SHP77 (cell line): ENCODE measurements at regions not wholly inside any gene's neighbourhood (a gene's known extent, or its start where the extent isn't known, plus 50 kb on each side); places are given as distances from the start of the nearest gene placed in this dataset.
"Not testable (repeated sequence)": the region's sequence is repeated elsewhere in the genome, so short reads cannot be mapped to it uniquely, and the experiment has no call there.

Experiments used
- DNase-seq, 2 experiments: peaks; one replicate each; lab custom pipeline; 2025; lab: John Stamatoyannopoulos, UW

DNA sequence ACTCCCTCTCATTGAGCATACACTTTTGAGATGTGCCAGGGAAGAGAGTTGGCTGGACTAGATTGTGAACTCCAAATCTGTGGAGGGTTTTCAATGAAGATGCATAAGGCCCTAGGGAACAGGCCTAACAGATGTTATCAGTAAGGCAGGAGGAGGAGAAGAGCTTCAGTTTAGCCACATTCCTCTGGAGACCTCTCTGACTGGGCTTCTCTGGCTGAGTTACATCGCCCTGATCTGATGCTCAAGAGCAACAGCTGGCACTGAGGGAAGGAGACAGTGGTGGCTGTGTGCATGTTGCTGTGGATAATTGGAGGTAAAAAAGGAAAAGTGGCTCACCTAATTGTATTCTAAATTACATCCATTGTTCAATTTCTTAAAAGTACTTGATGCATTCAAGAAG lies 206.4 kb upstream of the CFAP20DC start:
- no peak for DNase-seq

DNA sequence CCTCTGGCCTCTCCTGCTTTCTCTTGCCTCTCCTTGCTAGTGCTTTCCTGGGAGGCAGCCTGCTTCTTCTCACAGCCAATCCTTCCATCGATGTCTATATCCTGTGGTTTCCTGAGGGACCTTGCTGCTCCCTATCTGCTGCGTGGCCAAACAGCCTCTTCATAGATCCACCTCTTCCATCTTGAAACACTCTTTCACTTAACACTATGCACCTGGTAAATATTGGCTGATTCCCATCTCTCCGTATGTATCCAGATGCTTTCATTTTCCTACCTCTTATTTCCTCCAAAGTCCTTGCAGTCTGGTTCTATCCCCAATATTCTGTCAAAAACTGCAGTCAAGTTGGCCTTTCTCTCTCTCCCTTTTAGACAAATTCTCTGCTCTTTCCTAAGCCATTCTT lies 205.2 kb upstream of the CFAP20DC start:
- DNase-seq, result no peak

DNA sequence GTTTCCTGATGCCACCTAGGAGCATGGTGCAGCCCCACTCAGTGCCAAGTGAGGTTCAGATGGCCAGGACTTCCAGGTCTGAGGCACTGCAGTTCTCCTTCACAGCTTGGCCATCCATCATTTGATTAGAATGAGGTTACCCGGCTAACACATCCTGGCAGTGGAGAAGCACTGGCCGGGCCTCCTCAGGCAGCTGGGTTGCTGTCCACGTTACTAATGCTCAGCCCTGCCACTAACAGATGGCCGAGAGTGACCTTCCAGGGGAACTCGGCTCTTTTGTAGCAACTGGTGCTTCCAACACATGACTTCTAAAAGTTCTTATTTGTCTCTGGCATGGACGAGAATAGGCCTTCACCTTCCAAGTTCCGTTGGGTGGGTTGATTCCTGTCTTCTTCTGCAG lies 204.6 kb upstream of the CFAP20DC start:
- DNase-seq, result no peak

DNA sequence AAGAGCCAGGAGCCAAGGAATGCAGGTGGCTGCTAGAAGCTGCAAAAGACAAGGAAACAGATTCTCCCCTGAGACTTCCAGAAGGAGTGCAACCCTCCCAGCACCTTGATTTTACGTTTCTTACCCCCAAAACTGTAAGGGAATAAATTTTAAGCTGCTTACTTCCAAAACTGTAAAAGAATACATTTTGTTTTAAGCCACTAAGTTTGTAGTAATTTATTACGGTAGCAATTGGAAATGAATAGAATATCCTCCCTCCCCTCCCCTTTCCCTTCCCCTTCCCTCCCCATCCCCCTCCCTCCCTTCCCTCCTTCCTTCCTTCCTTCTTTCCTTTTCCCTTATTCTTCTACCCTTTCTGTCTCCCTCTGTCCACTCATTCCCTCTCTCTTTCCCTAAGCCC lies 203.7 kb upstream of the CFAP20DC start:
- DNase-seq, result no peak

DNA sequence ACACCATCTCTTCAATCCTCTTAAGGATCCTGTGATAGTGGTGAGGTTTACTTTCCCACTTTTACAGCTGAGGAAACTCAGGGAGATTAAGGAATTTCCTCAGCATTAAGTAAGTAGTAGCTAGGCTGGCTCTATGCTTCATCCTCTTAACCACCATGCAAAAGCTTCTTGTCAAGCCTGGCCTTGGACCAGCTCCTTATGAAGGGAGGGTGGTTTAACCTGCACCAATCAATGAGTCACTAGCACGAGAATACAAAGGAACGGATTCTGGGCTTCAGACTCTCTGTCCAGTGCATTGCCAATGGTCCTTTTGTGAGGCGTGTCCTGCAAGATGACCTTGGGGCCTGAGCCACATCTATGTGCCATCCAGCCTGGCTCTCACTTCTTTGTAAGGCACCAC lies 202.0 kb upstream of the CFAP20DC start:
- DNase-seq, result no peak

DNA sequence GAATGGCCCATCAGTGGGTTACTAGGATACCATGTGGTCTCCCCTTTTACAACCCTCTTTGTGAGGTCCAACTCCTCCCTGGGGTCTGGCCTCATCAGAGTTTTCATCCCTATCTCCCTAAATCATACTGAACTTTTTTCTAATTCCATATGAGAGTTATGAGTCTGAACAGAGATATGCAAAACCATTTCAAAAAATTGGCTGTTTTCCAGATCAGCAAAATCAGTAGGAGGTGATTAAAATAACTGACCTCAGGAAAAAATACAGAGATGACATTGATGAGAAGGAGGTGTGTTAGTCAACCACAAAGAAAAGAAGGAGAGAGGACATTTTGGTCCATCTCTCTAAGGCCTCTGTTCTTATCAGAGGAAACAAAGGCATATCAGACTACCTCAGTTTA lies 200.8 kb upstream of the CFAP20DC start:
- no peak for DNase-seq

DNA sequence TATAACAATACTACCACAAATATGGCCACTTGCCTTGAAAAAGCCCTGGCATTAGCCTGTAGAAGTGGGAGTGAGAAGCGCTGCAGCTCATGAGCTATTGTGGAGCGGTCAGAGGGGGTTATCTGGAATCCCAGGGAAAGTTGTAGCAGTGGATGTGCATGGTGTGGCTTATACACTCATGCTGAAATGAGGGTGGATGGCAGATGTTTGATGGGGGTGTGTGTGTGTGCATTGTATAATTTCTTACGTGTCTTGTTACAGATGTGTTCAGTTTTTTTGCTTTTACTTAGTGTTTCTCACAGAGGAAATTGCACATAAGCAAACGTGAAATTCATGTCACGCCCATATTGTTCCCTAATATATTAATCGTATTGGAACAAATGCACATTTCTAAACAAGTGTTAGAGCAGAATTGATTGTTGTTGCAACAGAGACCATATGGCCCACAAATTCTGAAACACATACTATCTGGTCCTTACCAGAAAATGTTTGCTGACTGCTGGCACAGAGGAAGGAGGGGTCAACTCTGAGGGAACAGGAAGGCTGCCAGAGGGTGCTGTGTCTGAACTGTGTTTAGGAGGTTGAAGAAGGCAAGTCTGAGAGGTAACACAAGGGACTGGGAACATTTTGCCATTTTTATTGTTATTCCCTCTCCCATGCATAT lies 200.0 kb upstream of the CFAP20DC start:
- DNase-seq, result no peak

DNA sequence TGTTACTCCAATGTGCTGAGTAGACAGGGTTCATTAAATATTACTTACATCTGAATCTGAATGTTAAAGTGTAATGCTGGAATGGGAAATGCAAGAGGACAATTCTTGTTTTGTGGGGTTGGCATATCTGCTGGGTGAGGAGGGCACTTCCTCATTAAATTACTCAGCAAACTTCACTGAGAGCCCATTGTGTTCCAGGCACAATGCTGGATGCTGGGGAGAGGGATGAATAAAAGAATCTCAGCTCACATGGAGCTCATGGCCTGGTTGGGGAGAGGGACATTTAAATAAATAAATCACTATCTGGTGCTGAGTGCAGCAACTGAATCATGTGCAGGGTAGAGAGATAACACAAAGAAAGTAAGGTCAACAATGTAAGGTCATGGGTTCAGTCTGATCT lies 199.2 kb upstream of the CFAP20DC start:
- no peak for DNase-seq

DNA sequence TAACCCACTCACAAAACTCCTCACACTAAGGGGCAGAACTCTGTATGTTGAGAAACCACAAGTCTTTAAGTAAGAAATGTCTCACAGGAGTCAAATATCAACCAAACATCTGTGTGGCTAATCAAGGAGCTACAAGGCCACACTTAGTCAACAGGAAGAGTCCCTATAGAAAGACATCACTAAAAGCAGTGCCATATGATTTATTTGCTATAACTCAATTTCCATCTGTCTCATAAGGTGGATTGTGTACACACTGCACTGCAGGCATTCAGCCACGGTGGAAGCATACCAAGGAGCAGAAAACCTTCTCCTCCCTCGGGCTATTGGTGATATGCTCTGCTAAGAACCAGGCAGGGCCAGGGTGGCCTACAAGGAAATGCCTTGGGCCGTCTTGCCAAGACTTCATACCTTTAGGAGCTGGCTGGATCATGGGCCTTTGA lies 197.6 kb upstream of the CFAP20DC start:
- DNase-seq, result no peak

DNA sequence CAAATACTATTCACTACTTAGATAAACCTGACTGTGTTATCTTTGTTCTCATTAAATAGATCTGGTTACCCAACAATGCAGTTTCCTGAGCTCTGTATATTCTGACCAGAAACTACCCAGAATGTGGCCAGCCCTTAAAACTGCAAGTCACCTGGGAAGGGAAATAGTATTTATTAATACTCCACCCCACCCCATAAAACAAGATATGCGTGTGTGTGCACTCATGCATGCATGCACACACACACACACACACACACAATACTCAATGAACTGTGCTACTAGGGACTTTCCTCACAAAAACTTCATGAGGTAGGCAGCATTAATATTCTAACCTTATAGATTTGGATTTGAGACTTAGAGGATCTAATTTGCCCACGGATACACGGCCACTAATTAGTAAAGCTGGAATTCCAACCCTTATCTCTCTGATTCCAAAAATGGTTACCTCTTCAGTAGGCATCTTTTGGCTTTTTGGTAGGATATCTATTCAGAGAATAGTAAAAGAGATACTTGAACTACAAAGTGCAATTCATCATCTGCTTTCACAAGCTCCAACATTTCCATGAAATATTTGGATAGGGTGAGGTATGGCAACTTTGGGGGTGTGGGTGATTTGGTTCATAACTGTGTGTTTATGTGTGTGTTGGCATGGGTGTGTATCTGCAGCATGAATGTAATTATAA lies 197.0 kb upstream of the CFAP20DC start:
- no peak for DNase-seq

DNA sequence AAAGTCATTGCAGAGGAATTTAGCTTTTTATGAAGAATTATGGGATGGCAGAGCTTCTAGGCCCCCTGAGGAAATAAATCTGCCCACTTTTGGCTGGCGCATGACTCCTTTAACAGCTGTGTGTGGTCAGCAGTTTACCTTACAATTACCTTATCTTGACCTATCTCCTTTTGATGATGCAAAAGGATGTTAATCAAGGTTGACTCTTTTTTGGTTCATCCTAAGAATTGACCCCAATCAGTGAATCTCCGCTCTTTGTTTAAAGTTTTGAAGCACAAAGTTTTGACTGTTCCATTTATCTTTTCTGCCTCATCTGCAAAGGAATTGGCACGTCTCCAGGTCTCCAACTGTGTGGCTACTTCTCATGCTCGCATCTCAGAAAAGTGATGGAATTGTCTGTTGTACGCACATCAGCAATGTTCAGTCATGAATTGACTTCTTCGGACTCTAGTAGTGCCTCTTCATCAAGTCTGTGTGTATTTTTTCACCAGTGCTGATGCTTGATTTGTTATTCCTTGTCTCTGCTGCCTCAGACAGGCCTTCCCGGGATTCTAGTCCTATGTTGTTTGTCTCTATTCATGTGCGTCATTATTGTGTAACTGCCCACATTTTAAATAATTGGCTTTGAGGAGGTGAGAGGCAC lies 196.2 kb upstream of the CFAP20DC start:
- no peak for DNase-seq

DNA sequence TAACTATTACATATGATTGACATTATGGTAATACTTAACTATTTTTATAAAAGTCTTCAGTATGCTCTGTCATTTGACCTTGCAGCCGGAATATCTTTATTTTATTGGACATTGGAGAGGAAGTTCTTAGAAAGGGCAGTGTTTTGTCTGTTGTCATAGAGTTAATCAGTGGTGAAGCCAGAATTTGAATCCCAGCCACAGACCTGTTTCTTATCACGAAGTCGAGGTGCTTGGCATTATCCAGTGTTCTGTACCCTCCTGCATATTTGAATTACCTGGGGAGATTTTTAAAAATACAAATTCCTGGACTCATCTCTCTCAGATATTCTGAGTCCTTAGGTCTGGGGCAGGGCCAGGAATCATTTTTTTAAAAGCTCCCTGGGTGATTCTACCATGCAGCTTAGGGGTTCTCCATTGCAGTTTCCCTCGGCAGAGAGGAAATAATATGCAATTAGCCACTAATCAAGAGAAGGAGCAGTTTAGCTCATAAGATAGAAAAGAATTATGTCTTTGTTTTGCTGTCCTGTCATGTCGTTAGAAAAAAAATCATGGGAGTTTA lies 195.6 kb upstream of the CFAP20DC start:
- DNase-seq, result no peak

DNA sequence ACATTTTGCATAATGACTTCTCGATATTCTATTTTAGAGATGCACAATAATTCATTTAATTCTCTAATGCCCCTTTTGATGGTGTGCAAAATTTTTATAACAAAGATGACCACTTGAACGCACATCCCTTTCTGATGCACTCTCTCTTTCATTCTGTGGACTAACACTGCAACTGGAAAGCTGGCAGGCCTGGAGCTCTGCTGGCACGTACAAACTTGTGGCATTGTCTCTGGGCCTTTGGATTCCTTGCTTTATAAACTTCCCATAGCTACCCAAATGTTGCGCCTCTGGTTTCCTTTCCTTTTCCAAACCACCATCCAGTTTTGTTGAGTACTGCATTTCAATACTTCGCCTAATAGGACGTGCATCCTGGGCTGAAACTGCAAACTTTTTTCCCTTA lies 194.5 kb upstream of the CFAP20DC start:
- DNase-seq, result no peak

DNA sequence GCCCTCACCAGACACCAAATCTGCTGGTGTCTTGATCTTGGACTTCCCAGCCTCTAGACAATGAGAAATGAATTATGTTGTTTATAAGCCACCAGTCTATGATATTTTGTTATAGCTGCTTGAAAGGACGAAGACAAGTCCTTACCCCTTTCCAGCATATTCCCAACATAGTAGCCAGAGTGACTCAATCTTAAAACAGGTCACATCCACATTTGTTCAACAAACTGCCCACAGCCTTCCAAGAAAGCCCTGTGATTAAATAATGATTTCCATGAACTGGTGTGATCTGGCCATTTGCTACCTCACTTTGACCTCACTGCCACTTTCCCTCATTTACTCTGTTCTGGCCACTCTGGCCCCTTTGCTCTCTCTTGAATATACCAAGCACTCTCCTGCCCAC lies 193.7 kb upstream of the CFAP20DC start:
- no peak for DNase-seq

DNA sequence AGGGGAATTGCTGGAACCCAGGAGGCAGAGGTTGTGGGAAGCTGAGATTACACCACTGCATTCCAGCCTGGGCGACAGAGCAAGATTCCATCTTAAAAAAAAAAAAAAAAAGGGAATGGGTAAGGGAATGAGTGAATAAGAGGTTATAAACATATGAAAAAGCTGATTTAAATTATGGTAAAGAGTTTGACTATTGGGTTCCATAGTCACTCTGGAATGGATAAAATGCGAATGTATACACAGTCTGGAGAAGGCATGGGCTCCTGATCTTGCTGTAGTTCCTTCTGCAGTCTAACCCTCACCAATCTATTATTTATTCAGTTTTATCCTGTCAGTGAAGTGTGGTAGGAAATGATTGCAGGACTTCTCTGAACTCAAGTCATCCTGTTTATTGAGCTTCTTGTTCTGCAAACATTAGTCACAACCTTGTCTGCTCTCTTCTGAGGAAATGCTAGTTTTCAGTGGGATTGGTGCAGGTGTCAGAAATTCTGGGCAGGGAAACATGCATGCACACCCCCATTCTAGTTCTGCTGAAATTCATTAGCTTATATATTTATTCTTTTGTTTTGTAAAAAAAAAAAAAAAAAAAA lies 190.9 kb upstream of the CFAP20DC start:
- DNase-seq, result no peak

DNA sequence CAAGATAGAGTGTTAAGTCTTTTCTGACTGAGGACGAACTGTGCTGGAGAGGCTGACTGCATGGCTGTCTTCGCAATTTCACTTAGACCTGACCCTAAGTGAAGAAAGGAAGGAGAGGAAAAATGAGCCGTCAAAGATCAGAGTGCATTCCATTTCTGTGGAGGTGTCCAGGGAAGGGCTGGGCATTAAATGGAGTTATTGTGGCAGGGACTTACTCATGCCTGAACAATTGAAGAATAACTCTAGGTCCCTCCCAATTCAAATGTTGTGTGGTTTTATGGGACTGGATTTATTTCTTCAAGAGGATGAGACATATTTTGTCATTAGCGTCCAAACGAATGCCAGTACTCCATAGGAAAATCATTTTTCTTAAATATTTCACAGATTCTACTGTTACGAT lies 187.3 kb upstream of the CFAP20DC start:
- DNase-seq, result no peak

DNA sequence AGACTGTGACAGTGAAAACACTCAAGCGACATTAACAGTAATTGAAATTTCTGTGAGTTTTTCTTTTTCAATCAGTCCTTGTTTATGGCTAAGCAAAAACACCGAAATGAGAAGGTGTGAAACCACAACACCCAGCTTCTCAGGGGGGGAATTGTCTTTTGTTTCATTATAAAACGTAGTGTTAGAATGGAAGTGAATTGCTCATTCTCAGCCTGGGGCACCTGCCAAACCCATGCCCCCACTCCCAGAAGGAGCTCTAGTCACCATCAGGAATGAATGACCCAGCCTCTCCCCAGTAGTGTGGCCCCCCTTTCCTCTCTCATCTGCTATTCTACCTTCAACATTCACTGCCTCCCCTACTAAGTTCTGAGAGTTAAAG lies 185.8 kb upstream of the CFAP20DC start:
- DNase-seq, result no peak

DNA sequence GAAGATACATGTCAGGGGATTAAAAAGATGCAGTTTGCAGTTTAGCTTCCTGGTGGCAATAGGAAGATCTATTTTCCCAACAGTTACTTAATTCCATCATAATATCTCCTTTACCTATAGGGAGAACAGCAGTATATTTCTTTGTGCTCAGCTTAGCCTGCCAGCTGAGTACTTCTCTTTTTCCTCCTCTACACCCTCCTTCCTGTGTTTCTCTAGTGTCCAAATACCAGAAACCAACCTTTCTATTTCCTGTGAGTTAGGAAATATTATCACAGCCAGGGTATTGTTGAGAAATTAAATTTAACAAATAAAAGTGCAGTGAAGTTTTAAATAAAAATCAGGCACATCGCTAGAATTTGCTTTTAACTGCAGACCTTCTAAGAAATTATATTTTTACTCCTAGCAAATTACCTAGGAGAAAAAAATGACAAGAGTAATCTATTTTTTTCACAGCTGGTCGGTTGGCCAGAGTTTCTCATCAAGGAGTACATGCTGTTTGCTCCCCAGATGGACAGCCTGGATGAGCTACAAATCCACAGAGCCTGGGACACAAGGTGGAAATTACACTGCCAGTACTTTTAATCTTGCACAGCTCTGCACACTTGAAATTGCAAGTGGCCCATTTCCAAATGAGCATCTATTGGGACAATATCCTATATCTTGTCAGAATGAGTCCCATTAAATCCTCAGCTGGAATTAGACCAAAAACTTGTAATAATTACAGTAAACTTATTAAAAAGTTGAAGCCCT lies 185.2 kb upstream of the CFAP20DC start:
- no peak for DNase-seq

DNA sequence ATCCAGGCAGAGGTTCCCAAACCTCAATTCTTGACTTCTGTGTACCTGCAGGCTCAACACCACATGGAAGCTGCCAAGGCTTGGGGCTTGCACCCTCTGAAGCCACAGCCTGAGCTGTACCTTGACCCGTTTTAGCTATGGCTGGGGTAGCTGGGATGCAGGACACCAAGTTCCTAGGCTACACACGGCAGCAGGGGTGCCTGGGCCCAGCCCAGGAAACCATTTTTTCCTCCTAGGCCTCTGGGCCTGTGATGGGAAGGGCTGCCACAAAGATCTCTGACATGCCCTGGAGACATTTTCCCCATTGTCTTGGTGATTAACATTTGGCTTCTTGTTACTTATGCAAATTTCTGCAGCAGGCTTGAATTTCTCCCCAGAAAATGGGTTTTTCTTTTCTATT lies 180.6 kb upstream of the CFAP20DC start:
- not testable (repeated sequence) for DNase-seq

DNA sequence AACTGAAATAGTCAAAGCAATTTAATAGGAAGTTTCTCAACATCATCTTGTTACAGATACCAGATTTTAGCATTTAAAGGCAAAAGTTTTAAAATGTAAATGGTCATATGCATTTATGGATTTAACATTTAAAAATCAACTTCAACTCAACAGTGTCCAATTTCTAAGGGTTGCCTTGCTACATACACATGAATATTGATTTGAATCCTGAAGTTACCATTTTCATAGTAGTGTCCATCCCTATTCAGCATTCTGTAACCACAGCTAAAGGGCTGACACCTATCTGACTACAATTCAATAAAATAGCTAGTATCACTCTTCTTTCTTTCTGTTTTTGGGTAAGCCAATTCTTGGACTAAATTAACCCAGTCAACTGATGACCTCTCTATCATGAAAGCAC lies 164.0 kb upstream of the CFAP20DC start:
- no peak for DNase-seq

DNA sequence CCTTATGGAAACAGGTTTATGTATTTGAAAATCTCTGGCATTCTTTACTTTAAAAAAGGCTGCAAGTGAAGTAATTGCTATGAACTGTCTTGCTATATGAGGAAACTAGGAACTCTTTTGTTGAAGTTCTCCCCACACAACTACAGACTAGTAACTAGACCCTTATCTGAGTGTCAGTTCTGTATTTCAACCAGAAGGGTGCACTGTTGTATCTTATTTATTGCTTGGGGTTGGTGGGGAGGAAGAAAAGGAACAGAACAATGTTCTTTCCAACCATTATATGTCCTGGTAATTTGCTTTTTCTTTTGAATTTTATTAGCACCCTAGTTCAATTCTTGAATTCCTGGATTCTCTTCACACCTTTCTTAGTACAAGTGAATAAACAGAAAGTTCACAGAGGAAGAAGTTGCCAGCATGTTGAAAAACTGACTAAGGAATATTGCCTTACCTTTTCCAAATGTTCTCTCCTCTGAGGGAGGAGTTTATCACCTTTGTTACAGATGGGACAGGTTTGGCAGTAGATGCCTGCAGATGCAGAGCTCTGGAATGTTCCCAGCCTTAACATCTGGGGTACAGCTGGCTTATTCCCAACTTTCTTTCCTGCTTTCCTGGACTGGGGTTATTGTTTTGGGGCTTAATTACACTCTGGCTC lies 162.4 kb upstream of the CFAP20DC start:
- DNase-seq, result peak; percentile 15 to 21

DNA sequence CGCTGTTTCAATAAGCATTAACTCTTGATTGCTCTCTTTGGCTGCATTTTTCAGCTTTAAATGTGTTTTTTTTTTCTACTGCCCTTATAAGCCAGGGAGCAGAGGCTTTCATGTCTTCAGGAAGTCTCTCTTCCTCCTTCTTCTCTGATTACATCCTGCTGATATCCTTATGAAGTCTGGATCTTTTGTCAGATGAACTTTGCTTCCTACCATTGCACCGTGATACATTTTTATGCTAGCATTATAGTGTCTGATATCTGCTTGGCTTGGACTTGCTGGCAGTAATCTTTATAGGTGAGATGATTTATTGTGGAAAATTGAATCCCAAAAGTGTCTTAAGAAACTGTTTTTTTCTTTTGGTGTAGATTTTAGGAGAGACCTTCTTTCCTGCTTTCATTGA lies 160.4 kb upstream of the CFAP20DC start:
- DNase-seq, result no peak
